Vagina (tissue), 2 donors: ENCODE measurements at regions not wholly inside any gene's neighbourhood (a gene's known extent, or its start where the extent isn't known, plus 50 kb on each side); places are given as distances from the start of the nearest gene placed in this dataset. TPM values are rescaled to one million over a fixed set of nuclear protein-coding genes. Genes with fewer than 3 reads are reported as not detected.

Source experiments
- DNase-seq, 2 donors: peaks; one replicate each; pipeline ENCODE4 v3.0.0-alpha.2; 2017; ENCODE audit errors: extremely low spot score in 2 of 2
- H3K27ac ChIP-seq: fragments of 200-600 bp; sonication (generic); one replicate; pipeline ENCODE4 v1.5.1; 2019
- H3K27me3 ChIP-seq: fragments of 200-600 bp; sonication (generic); one replicate; pipeline ENCODE4 v1.5.1; 2019
- H3K36me3 ChIP-seq, 2 donors: fragments of 200-600 bp; sonication (generic); one replicate each; pipeline ENCODE4 v1.5.1; 2017 to 2019
- H3K4me1 ChIP-seq: fragments of 200-600 bp; sonication (generic); one replicate; pipeline ENCODE4 v1.5.1; 2019
- H3K4me3 ChIP-seq, 2 donors: fragments of 200-600 bp; sonication (generic); 1 replicate in 1 of 2; 2 replicates in 1 of 2; pipeline ENCODE4 v1.5.1; 2016 to 2019
- H3K9me3 ChIP-seq: fragments of 200-600 bp; sonication (generic); one replicate; pipeline ENCODE4 v1.5.1; 2019
- CTCF ChIP-seq, 3 experiments: fragments of 450-650 bp in 2 of 3; fragments of 200-600 bp in 1 of 3; sonication (generic) in 1 of 3; IDR thresholded peaks; one replicate each; pipeline ENCODE4 v1.5.1; 2017 to 2019; ENCODE audit warnings: antibody characterized with exemption in 3 of 3, mild to moderate bottlenecking in 2 of 3, moderate library complexity in 2 of 3
- POLR2A ChIP-seq, 2 donors: fragments of 450-650 bp; IDR thresholded peaks; one replicate each; pipeline ENCODE4 v1.6.1; 2017; ENCODE audit warnings: antibody characterized with exemption in 2 of 2, mild to moderate bottlenecking in 2 of 2, moderate library complexity in 2 of 2
- POLR2AphosphoS5 ChIP-seq, 2 donors: sonication (generic); formaldehyde crosslinking; IDR thresholded peaks; one replicate each; pipeline ENCODE4 v1.9.0; 2017; ENCODE audit warnings: antibody characterized with exemption in 2 of 2, mild to moderate bottlenecking in 2 of 2, low read depth in 1 of 2; ENCODE audit not compliant: insufficient read depth in 1 of 2
- intact Hi-C: fragments of 100-400 bp; cut with DNase I; formaldehyde crosslinking; loops from one replicate; pipeline ENCODE4 v1.15.1; 2023
- small RNA-seq: library from RNA; depleted of rRNA; stranded (forward); fragments of <200 nt; gene quantifications from one replicate; pipeline ENCODE3, GENCODE V24; 2016

DNA sequence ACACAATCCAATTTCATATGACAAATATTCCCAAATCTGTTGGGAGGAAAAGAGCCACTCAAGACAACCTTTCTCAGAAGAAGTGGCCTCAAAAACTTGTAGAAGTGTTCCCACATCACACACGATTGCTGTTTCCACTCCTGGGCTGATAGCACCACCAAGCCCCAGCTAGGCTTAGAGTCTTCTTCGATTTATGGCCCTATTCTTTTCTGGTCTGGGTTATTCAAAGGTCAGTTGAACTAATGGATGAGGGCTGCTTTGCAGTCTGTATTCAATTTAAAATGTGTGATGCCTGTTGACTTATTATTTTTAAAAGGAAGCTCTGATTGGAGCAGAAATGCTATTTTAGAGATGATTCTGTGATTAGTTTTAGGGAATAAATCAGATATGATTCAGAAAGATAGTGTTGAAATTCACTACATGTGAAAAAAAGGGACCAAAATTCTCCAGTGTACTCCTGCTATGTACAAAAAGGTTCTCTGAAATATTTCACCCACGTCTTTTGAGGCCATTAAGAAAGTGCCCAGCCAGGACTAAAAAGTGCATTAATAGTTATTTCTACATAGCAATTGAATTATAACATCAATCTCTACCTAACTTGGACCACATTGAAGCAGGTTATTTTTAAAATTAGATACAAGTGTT lies 57.3 kb upstream of the SPON1 start:
- Histone ChIP-seq H3K4me3 (no peak overlapping the region), H3K27me3 (no peaks in the 10 kb centered on the region), H3K9me3 (peaks cover 5% of the 10 kb centered on the region), H3K36me3 (no peaks in the 10 kb centered on the region), H3K27ac (no peak overlapping the region), H3K4me1 (no peaks in the 10 kb centered on the region)
- intact Hi-C loops = no loop called here
- TF ChIP-seq POLR2AphosphoS5 (IDR thresholded peaks at IDR 0.05; ENCODE audit: insufficient read depth in 1 of 2, low read depth in 1 of 2) (no peak), CTCF (IDR thresholded peaks at IDR 0.05) (no peak), POLR2A (IDR thresholded peaks at IDR 0.05) (no peak)
- DNase-seq = no peak

- TF ChIP-seq POLR2A (IDR thresholded peaks at IDR 0.05) (no peak), CTCF (IDR thresholded peaks at IDR 0.05) (no peak), POLR2AphosphoS5 (IDR thresholded peaks at IDR 0.05; ENCODE audit: insufficient read depth in 1 of 2, low read depth in 1 of 2) (no peak)
- DNase-seq = no peak
- intact Hi-C loops = no loop called here
- Histone ChIP-seq H3K4me3 (no peak overlapping the region), H3K36me3 (no peaks in the 10 kb centered on the region), H3K27me3 (no peaks in the 10 kb centered on the region), H3K27ac (no peak overlapping the region), H3K9me3 (peaks cover 5% of the 10 kb centered on the region), H3K4me1 (no peaks in the 10 kb centered on the region)
Measured at GRCh38 chr11:13907678-13908077, 54.8 kb upstream of the SPON1 start.

GRCh38 chr11:13908535-13908934 lies 54.0 kb upstream of the SPON1 start:
- no peaks in the 10 kb centered on the region for H3K4me1 ChIP-seq
- TF ChIP-seq POLR2AphosphoS5 (IDR thresholded peaks at IDR 0.05; ENCODE audit: insufficient read depth in 1 of 2, low read depth in 1 of 2) (no peak), POLR2A (IDR thresholded peaks at IDR 0.05) (no peak), CTCF (IDR thresholded peaks at IDR 0.05) (no peak)
- H3K36me3 ChIP-seq = no peaks in the 10 kb centered on the region
- intact Hi-C loops = no loop called here
- H3K27ac ChIP-seq = no peak overlapping the region
- H3K27me3 ChIP-seq = no peaks in the 10 kb centered on the region
- no peak overlapping the region for H3K4me3 ChIP-seq
- peaks cover 5% of the 10 kb centered on the region for H3K9me3 ChIP-seq
- DNase-seq = no peak

Small RNA genes lying in the stretch of these regions (small RNA-seq; reads per million reads assigned to genes)
- gene RNA5SP331 = not detected
